ENCODE measurements at regions not wholly inside any gene's neighbourhood (a gene's known extent, or its start where the extent isn't known, plus 50 kb on each side); places are given as distances from the start of the nearest gene placed in this dataset.

- no peak for TF ChIP-seq CTCF (IDR thresholded peaks at IDR 0.05)
- no peak for TF ChIP-seq POLR2A (IDR thresholded peaks at IDR 0.05)
Observed at GRCh38 chr7:27420702-27421101, 178.1 kb downstream of the EVX1 start.

All from adrenal gland (tissue), 5 donors.